GM12874 (cell line): ENCODE measurements at regions not wholly inside any gene's neighbourhood (a gene's known extent, or its start where the extent isn't known, plus 50 kb on each side); places are given as distances from the start of the nearest gene placed in this dataset.

Experiments used
- CTCF ChIP-seq: IDR thresholded peaks from 2 replicates; pipeline ENCODE4 v1.5.1; 2011; ENCODE audit warnings: low read depth, mild to moderate bottlenecking, control low read depth, low read length, moderate library complexity; ENCODE audit not compliant: insufficient read depth

- TF ChIP-seq CTCF: no peak
Observed at GRCh38 chr4:56231410-56231809, 155.9 kb downstream of the AASDH start.

- TF ChIP-seq CTCF: no peak
Observed at GRCh38 chr4:56229947-56230346, 157.3 kb downstream of the AASDH start.

- TF ChIP-seq CTCF: no peak
Observed at GRCh38 chr4:56227301-56227835, 159.9 kb downstream of the AASDH start.

- no peak for TF ChIP-seq CTCF
Observed at GRCh38 chr4:56226579-56226978, 160.7 kb downstream of the AASDH start.

GRCh38 chr4:56224641-56225040 is 162.7 kb downstream of the AASDH start:
- TF ChIP-seq CTCF: no peak

- TF ChIP-seq CTCF: no peak
Observed at GRCh38 chr4:56222514-56222913, 164.8 kb downstream of the AASDH start.

GRCh38 chr4:56220261-56220660 is 167.0 kb downstream of the AASDH start:
- TF ChIP-seq CTCF: no peak

- no peak for TF ChIP-seq CTCF
Observed at GRCh38 chr4:56219447-56219846, 167.8 kb downstream of the AASDH start.
